ENCODE measurements at regions not wholly inside any gene's neighbourhood (a gene's known extent, or its start where the extent isn't known, plus 50 kb on each side); places are given as distances from the start of the nearest gene placed in this dataset.

- H3K9me3 Mint-ChIP-seq: peaks cover 4% of the 10 kb centered on the region
- H3K4me3 Mint-ChIP-seq: no peak overlapping the region
- H3K27ac Mint-ChIP-seq: no peak overlapping the region
- DNase-seq (ENCODE audit: low spot score in 2 of 2): no peak
- no peaks in the 10 kb centered on the region for H3K36me3 Mint-ChIP-seq
- ATAC-seq (ENCODE audit: low read depth): no peak
- H3K27me3 Mint-ChIP-seq: peaks cover 11% of the 10 kb centered on the region
- H3K4me1 Mint-ChIP-seq: peaks cover 6% of the 10 kb centered on the region
Measured at GRCh38 chr12:114483996-114484395, 78.1 kb upstream of the TBX5 start.

GRCh38 chr12:114481200-114481535 is 75.2 kb upstream of the TBX5 start:
- ATAC-seq (ENCODE audit: low read depth): no peak
- peaks cover 11% of the 10 kb centered on the region for H3K27me3 Mint-ChIP-seq
- DNase-seq (ENCODE audit: low spot score in 2 of 2): no peak
- H3K27ac Mint-ChIP-seq: no peak overlapping the region
- H3K4me3 Mint-ChIP-seq: no peak overlapping the region
- peaks cover 6% of the 10 kb centered on the region for H3K4me1 Mint-ChIP-seq
- H3K9me3 Mint-ChIP-seq: peaks cover 2% of the 10 kb centered on the region
- H3K36me3 Mint-ChIP-seq: no peaks in the 10 kb centered on the region

- no peak overlapping the region for H3K27ac Mint-ChIP-seq
Measured at GRCh38 chr12:114480337-114481199, 74.6 kb upstream of the TBX5 start.

GRCh38 chr12:114479831-114480230 is 73.9 kb upstream of the TBX5 start:
- H3K27me3 Mint-ChIP-seq: peaks cover 11% of the 10 kb centered on the region
- H3K9me3 Mint-ChIP-seq: peaks cover 6% of the 10 kb centered on the region
- H3K4me1 Mint-ChIP-seq: peaks cover 6% of the 10 kb centered on the region
- H3K36me3 Mint-ChIP-seq: no peaks in the 10 kb centered on the region
- no peak overlapping the region for H3K27ac Mint-ChIP-seq
- DNase-seq (ENCODE audit: low spot score in 2 of 2) (no peak), ATAC-seq (ENCODE audit: low read depth) (no peak)
- H3K4me3 Mint-ChIP-seq: no peak overlapping the region

More at GRCh38 chr12:114480337-114481199, 74.6 kb upstream of the TBX5 start:
- no peak overlapping the region for H3K4me3 Mint-ChIP-seq
- H3K4me1 Mint-ChIP-seq: peaks cover 6% of the 10 kb centered on the region
- H3K9me3 Mint-ChIP-seq: peaks cover 4% of the 10 kb centered on the region
- DNase-seq (ENCODE audit: low spot score in 2 of 2) (no peak), ATAC-seq (ENCODE audit: low read depth) (no peak)
- H3K27me3 Mint-ChIP-seq: peaks cover 11% of the 10 kb centered on the region
- no peaks in the 10 kb centered on the region for H3K36me3 Mint-ChIP-seq

- Mint-ChIP-seq H3K4me1 (peaks cover 6% of the 10 kb centered on the region), H3K36me3 (no peaks in the 10 kb centered on the region), H3K27me3 (peaks cover 11% of the 10 kb centered on the region), H3K9me3 (peaks cover 6% of the 10 kb centered on the region), H3K4me3 (no peak overlapping the region), H3K27ac (no peak overlapping the region)
- DNase-seq (ENCODE audit: low spot score in 2 of 2) (no peak), ATAC-seq (ENCODE audit: low read depth) (no peak)
Measured at GRCh38 chr12:114478865-114479264, 72.9 kb upstream of the TBX5 start.

GRCh38 chr12:114477989-114478395 is 72.0 kb upstream of the TBX5 start:
- Mint-ChIP-seq H3K27ac (no peak overlapping the region), H3K9me3 (peaks cover 7% of the 10 kb centered on the region), H3K27me3 (peaks cover 11% of the 10 kb centered on the region), H3K4me1 (peaks cover 6% of the 10 kb centered on the region), H3K36me3 (no peaks in the 10 kb centered on the region), H3K4me3 (no peak overlapping the region)
- no peak for ATAC-seq (ENCODE audit: low read depth)
- no peak for DNase-seq (ENCODE audit: low spot score in 2 of 2)

GRCh38 chr12:114476159-114476558 is 70.2 kb upstream of the TBX5 start:
- Mint-ChIP-seq H3K9me3 (peaks cover 7% of the 10 kb centered on the region), H3K27ac (no peak overlapping the region), H3K4me3 (no peak overlapping the region), H3K36me3 (no peaks in the 10 kb centered on the region), H3K27me3 (peaks cover 4% of the 10 kb centered on the region), H3K4me1 (peaks cover 3% of the 10 kb centered on the region)
- ATAC-seq (ENCODE audit: low read depth) (no peak), DNase-seq (ENCODE audit: low spot score in 2 of 2) (no peak)

GRCh38 chr12:114473717-114474116 is 67.8 kb upstream of the TBX5 start:
- no peaks in the 10 kb centered on the region for H3K27me3 Mint-ChIP-seq
- H3K4me3 Mint-ChIP-seq: no peak overlapping the region
- H3K27ac Mint-ChIP-seq: no peak overlapping the region
- peaks cover 9% of the 10 kb centered on the region for H3K9me3 Mint-ChIP-seq
- ATAC-seq (ENCODE audit: low read depth) (no peak), DNase-seq (ENCODE audit: low spot score in 2 of 2) (no peak)
- no peaks in the 10 kb centered on the region for H3K36me3 Mint-ChIP-seq
- no peaks in the 10 kb centered on the region for H3K4me1 Mint-ChIP-seq

GRCh38 chr12:114473018-114473417 is 67.1 kb upstream of the TBX5 start:
- ATAC-seq (ENCODE audit: low read depth): no peak
- Mint-ChIP-seq H3K36me3 (no peaks in the 10 kb centered on the region), H3K4me1 (no peaks in the 10 kb centered on the region), H3K27ac (no peak overlapping the region), H3K27me3 (no peaks in the 10 kb centered on the region), H3K9me3 (peaks cover 9% of the 10 kb centered on the region), H3K4me3 (no peak overlapping the region)
- no peak for DNase-seq (ENCODE audit: low spot score in 2 of 2)

- Mint-ChIP-seq H3K36me3 (no peaks in the 10 kb centered on the region), H3K4me3 (no peak overlapping the region), H3K27me3 (peaks cover 4% of the 10 kb centered on the region), H3K4me1 (no peaks in the 10 kb centered on the region), H3K27ac (no peak overlapping the region), H3K9me3 (peaks cover 3% of the 10 kb centered on the region)
- DNase-seq (ENCODE audit: low spot score in 2 of 2): no peak
- ATAC-seq (ENCODE audit: low read depth): no peak
Measured at GRCh38 chr12:114457620-114458019, 51.7 kb upstream of the TBX5 start.
